ENCODE measurements at regions not wholly inside any gene's neighbourhood (a gene's known extent, or its start where the extent isn't known, plus 50 kb on each side); places are given as distances from the start of the nearest gene placed in this dataset.

DNA sequence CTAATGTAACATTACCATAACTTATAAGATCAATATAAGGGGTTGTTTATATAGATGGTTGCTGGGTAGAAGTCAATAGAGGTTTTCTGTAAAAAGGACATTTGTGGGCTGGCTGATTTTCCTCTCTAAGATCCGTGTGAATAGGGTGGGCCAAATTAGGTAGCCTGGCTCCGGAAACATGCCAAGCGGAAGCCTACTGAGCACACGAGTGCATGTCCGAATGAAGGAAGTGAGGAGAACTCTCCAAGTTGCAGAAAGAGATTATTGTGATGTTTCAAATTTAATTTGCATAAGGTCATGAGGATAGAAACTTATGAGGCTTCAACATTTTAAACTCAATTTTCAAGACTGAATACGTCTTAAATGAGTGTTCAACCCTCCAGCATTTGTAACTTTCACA is 356.7 kb downstream of the SNAPC1 start:
- Mint-ChIP-seq H3K4me1 (peaks cover 18% of the 10 kb centered on the region), H3K9me3 (no peaks in the 10 kb centered on the region), H3K36me3 (no peaks in the 10 kb centered on the region), H3K4me3 (no peak overlapping the region), H3K27me3 (ENCODE audit: low read depth) (peaks cover 86% of the 10 kb centered on the region), H3K27ac (no peak overlapping the region)
- TF ChIP-seq, protein P1, sequence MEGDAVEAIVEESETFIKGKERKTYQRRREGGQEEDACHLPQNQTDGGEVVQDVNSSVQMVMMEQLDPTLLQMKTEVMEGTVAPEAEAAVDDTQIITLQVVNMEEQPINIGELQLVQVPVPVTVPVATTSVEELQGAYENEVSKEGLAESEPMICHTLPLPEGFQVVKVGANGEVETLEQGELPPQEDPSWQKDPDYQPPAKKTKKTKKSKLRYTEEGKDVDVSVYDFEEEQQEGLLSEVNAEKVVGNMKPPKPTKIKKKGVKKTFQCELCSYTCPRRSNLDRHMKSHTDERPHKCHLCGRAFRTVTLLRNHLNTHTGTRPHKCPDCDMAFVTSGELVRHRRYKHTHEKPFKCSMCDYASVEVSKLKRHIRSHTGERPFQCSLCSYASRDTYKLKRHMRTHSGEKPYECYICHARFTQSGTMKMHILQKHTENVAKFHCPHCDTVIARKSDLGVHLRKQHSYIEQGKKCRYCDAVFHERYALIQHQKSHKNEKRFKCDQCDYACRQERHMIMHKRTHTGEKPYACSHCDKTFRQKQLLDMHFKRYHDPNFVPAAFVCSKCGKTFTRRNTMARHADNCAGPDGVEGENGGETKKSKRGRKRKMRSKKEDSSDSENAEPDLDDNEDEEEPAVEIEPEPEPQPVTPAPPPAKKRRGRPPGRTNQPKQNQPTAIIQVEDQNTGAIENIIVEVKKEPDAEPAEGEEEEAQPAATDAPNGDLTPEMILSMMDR (IDR thresholded peaks at IDR 0.05; ENCODE audit: unreplicated experiment): no peak
- DNase-seq (ENCODE audit: low spot score in 2 of 2, unreplicated experiment in 2 of 2): no peak

DNA sequence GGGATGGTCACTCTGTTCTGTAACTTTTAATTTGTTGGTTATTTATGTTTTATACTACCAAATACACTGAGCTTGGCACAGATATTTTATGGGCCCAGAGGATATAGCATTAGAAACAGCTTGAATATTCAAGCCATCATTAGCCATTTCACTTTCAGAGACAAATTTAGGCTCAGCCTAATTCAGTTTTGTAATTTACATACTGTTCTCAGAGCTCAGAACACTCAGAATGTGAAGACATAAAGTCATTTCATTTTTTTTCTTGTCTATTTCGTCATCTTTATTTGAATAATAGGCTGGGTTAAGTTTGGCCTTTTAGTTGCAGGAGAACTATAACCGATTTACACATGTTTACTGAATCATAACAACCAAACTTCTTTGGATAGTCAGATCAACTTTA is 361.7 kb downstream of the SNAPC1 start:
- Mint-ChIP-seq H3K4me1 (no peaks in the 10 kb centered on the region), H3K9me3 (no peaks in the 10 kb centered on the region), H3K4me3 (no peak overlapping the region), H3K27me3 (ENCODE audit: low read depth) (peaks cover 59% of the 10 kb centered on the region), H3K36me3 (no peaks in the 10 kb centered on the region), H3K27ac (no peak overlapping the region)
- no peak for DNase-seq (ENCODE audit: low spot score in 2 of 2, unreplicated experiment in 2 of 2)
- TF ChIP-seq, protein P1 (IDR thresholded peaks at IDR 0.05; ENCODE audit: unreplicated experiment): no peak

DNA sequence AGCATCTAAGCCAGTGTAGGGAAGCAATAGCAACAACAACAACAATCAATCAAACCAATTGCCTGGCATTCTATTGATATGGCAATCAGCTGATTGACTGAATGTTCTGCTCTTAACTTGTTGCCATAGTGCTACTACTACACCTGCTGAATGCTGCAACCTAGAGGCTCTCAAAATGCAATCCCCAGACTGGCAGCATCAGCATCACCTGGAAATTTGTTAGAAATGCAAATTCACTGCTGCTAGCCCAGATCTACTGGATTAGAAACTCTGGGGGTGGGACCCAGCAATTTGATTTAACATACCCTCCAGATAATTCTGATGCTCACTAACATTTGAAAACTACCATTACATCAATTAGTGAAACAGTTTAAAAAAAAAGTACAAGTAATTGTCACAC is 363.6 kb downstream of the SNAPC1 start:
- no peaks in the 10 kb centered on the region for H3K36me3 Mint-ChIP-seq
- TF ChIP-seq, protein P1 (IDR thresholded peaks at IDR 0.05; ENCODE audit: unreplicated experiment): no peak
- H3K9me3 Mint-ChIP-seq: no peaks in the 10 kb centered on the region
- no peaks in the 10 kb centered on the region for H3K4me1 Mint-ChIP-seq
- peaks cover 53% of the 10 kb centered on the region for H3K27me3 Mint-ChIP-seq (ENCODE audit: low read depth)
- no peak for DNase-seq (ENCODE audit: low spot score in 2 of 2, unreplicated experiment in 2 of 2)
- H3K27ac Mint-ChIP-seq: no peak overlapping the region
- no peak overlapping the region for H3K4me3 Mint-ChIP-seq

DNA sequence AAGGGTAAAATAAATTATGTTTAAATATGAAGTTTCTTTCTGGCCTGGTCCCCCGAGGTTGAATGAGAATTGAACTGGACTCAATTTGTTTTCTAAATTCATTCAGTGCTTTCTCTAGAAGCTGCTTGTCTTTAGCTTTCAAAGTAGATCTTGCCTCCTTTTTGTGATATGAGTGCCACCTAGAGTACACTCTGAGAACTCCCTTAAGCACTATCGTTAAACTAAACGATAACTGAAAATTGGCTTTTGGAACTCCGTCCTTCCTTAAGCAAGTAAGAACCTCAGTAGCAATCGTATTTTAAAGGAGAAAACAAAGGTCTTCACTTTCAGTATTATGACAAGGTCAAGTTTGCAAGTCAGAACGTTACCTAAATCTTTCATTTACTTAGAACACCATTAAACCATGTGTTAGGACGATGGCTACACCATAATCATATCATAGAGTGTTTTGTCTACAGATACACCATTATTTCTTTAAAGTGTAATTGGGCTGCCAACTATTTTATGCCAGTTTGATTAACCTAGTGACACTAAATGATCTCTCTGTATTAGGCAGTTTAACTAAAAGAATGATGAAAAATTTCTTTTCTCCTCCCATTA is 364.8 kb downstream of the SNAPC1 start:
- TF ChIP-seq, protein P1 (IDR thresholded peaks at IDR 0.05; ENCODE audit: unreplicated experiment): peak; percentile 74
- Mint-ChIP-seq H3K27me3 (ENCODE audit: low read depth) (peaks cover 49% of the 10 kb centered on the region), H3K4me3 (no peak overlapping the region), H3K9me3 (no peaks in the 10 kb centered on the region), H3K4me1 (no peaks in the 10 kb centered on the region), H3K36me3 (no peaks in the 10 kb centered on the region), H3K27ac (no peak overlapping the region)
- no peak for DNase-seq (ENCODE audit: low spot score in 2 of 2, unreplicated experiment in 2 of 2)

DNA sequence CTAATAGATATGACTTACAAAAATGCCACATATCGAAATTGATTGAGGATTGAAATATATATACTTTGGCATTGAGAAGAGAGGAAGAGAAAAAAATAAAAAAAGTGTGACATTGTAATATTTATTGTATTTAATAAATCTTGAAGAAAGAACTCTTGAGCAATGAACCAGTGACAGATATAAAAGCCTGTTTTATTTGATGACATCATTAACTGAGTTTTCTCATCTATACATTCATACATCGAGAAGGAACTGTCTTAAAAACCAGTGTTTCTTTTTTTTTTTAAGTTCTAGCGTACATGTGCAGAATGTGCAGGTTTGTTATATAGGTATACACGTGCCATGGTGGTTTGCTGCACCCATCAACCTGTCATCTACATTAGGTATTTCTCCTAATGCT is 368.2 kb downstream of the SNAPC1 start:
- H3K4me1 Mint-ChIP-seq: no peaks in the 10 kb centered on the region
- no peaks in the 10 kb centered on the region for H3K36me3 Mint-ChIP-seq
- peaks cover 5% of the 10 kb centered on the region for H3K9me3 Mint-ChIP-seq
- no peak for DNase-seq (ENCODE audit: low spot score in 2 of 2, unreplicated experiment in 2 of 2)
- peaks cover 39% of the 10 kb centered on the region for H3K27me3 Mint-ChIP-seq (ENCODE audit: low read depth)
- no peak overlapping the region for H3K27ac Mint-ChIP-seq
- TF ChIP-seq, protein P1 (IDR thresholded peaks at IDR 0.05; ENCODE audit: unreplicated experiment): no peak
- no peak overlapping the region for H3K4me3 Mint-ChIP-seq
